HL-60 (cell line): ENCODE measurements at regions not wholly inside any gene's neighbourhood (a gene's known extent, or its start where the extent isn't known, plus 50 kb on each side); places are given as distances from the start of the nearest gene placed in this dataset.

Experiments used
- DNase-seq, 2 experiments: peaks; one replicate each; pipeline ENCODE4 v3.0.0-alpha.2; 2010 to 2020; ENCODE audit warnings: low read depth in 1 of 2, low spot score in 1 of 2
- H3K27ac ChIP-seq: fragments of 250-450 bp; sonication (Bioruptor Pico); replicated peaks from 2 replicates; pipeline ENCODE4 v1.5.1; 2020; ENCODE audit warnings: mild to moderate bottlenecking, moderate library complexity
- H3K27me3 ChIP-seq: fragments of 250-450 bp; sonication (Bioruptor Pico); 2 replicates; pipeline ENCODE4 v1.5.1; 2021; ENCODE audit warnings: mild to moderate bottlenecking, moderate library complexity; ENCODE audit not compliant: insufficient read depth, poor library complexity, severe bottlenecking
- H3K4me3 ChIP-seq: replicated peaks from 2 replicates; pipeline ENCODE4 v1.5.1; 2011; ENCODE audit warnings: mild to moderate bottlenecking, control low read depth, low read length; ENCODE audit not compliant: insufficient read depth
- CTCF ChIP-seq: IDR thresholded peaks from one replicate; pipeline ENCODE4 v1.5.1; 2011; ENCODE audit warnings: low read length, control low read depth, inconsistent platforms; ENCODE audit not compliant: insufficient read depth
- GABPA ChIP-seq: IDR thresholded peaks from 2 replicates; pipeline ENCODE4 v1.6.1; 2012; ENCODE audit warnings: low read depth
- POLR2AphosphoS5 ChIP-seq: IDR thresholded peaks from 2 replicates; pipeline ENCODE4 v1.6.1; 2012; ENCODE audit warnings: low read depth
- REST ChIP-seq: IDR thresholded peaks from 2 replicates; pipeline ENCODE4 v1.6.1; 2012; ENCODE audit warnings: low read depth; ENCODE audit not compliant: insufficient replicate concordance
- SPI1 ChIP-seq: IDR thresholded peaks from 2 replicates; pipeline ENCODE4 v1.6.1; 2012; ENCODE audit warnings: low read depth, mild to moderate bottlenecking, borderline replicate concordance

- Histone ChIP-seq H3K27ac (no peak overlapping the region), H3K27me3 (no peaks in the 10 kb centered on the region), H3K4me3 (no peak overlapping the region)
- DNase-seq, result no peak
- TF ChIP-seq REST, result no peak
- no peak for TF ChIP-seq CTCF
- TF ChIP-seq SPI1, result no peak
- no peak for TF ChIP-seq POLR2AphosphoS5
- TF ChIP-seq GABPA, result no peak
Measured at GRCh38 chr16:54422159-54422558, 135.6 kb upstream of the IRX3 start.

- no peak overlapping the region for H3K27ac ChIP-seq
- no peaks in the 10 kb centered on the region for H3K27me3 ChIP-seq
- DNase-seq, result no peak
- no peak for TF ChIP-seq POLR2AphosphoS5
- TF ChIP-seq REST, result no peak
- TF ChIP-seq SPI1, result no peak
- no peak for TF ChIP-seq GABPA
- TF ChIP-seq CTCF, result no peak
- no peak overlapping the region for H3K4me3 ChIP-seq
Measured at GRCh38 chr16:54421220-54421619, 134.6 kb upstream of the IRX3 start.

GRCh38 chr16:54418903-54419302 is 132.3 kb upstream of the IRX3 start:
- Histone ChIP-seq H3K4me3 (no peak overlapping the region), H3K27me3 (no peaks in the 10 kb centered on the region), H3K27ac (no peak overlapping the region)
- no peak for DNase-seq
- TF ChIP-seq GABPA (no peak), CTCF (no peak), POLR2AphosphoS5 (no peak), REST (no peak), SPI1 (no peak)
